DMS 273 treated with DMSO at 0.1 percent for 48 hours (cell line): ENCODE measurements at regions not wholly inside any gene's neighbourhood (a gene's known extent, or its start where the extent isn't known, plus 50 kb on each side); places are given as distances from the start of the nearest gene placed in this dataset.

ENCODE experiments used
- DNase-seq: peaks from one replicate; lab custom pipeline; 2025; lab: John Stamatoyannopoulos, UW

DNA sequence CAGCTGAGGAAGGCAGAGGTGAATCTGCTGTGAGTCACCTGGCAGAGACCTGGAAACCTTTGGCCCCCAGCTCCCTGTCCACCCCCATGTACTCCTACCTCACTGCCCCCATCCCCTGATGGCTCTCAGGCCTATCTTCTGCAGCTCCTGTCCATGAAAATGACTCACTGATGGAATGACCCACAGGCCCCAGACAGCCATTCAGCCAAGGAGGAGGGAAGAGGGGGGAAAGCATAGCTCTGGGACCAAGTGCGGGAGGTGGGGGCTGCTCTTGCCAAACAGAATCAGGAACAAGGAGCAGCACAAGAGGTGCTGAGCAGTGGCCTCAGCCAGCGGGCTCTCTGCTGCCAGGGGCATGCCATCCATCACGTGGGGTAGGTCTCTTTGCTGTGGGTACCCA, 111.4 kb upstream of the C1QTNF9B start:
- DNase-seq, result no peak

DNA sequence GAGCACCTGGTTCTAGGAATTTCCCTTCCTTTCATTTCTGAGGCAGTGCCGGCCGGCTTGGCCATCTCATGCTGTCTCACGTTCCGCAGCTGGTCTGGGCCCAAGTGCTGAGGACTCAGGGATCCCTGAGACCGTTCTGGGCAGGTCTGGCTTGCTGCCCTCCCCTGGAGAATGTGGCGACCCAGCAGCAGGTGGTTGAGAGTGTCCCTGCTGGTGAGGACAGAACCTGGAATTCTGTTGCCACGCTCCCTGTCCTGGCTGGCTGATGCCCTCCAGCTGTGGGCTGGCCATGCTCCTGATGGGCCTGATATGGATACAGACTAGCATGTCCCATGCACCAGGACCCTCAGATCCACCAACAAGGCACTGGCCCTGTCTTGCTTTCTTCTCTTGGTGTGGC, 114.0 kb upstream of the C1QTNF9B start:
- no peak for DNase-seq

DNA sequence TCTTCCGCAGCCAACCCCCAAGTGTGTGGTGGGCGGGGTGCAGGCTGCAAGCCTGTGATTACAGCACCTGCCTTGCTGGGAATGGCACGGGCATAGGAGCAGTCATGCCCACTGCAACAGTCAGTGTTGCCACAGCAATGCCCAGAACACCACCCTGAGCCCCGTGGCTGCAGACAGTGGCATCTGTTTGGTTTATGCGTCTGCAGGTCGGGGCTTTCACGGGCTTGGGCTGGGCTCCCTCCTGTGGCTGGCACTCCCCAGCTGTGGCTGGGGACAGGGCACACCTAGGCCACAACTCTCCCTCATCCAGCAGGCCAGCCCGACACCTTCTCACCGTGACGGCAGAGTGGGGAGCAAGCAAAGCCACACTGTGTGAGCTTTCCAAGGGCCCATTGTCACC, 115.3 kb upstream of the C1QTNF9B start:
- DNase-seq, result no peak

DNA sequence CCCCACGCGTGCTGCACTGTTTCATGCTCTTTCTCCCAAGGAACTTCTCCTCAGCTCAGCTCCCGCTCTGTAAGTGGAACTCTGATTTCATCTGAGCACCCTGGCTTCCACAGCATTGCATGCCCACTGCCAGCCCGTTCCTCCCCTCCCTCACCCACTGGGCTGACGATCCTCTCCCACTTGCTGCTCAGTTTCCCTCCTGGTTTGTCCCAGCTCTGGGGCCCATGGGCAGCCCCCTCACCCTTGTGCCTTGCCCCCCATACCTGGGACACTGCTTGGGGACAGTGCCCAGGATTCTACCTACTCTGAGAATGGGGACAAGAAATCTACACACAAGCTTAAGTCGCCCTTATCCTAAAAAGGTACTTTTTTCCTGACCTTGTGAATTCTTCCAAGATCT, 115.9 kb upstream of the C1QTNF9B start:
- DNase-seq, result no peak

DNA sequence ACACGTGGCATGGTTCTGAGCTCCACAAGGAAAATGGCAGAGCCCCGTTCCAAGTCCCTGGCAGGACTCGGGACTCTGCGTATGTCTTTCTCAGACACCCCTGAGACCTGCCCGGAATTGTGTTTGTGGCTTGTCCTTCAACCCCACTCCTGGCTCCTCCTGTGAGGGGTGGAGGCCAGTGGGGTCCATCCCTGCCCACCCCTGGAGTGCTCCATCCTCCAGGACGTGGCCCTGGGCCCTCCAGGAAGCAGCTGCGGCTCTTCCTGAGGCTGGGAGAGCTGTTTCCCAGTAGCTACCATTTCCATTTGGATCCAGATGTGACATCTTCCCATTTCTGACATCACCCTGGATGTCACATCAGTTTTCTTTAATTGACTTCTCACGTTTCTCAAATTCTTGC, 118.7 kb upstream of the C1QTNF9B start:
- DNase-seq, result no peak

DNA sequence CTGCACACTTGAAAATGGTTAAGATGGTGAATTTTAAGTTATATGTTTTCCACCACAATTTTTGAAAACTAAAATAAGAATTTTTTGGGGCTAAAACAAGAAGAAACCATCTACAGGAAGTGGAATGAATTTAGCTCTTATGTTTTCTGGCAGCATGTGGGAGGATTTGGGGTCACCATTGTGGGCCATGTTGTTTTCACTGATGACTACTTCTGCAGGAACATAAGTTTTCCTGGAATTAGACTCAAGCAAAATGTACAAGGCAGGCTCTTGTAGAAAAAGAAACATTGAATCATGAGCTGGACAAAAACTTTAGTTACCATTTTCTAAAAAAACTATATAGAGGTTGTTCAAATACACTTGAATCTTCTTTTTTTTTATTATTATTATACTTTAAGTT, 125.3 kb upstream of the C1QTNF9B start:
- no peak for DNase-seq

DNA sequence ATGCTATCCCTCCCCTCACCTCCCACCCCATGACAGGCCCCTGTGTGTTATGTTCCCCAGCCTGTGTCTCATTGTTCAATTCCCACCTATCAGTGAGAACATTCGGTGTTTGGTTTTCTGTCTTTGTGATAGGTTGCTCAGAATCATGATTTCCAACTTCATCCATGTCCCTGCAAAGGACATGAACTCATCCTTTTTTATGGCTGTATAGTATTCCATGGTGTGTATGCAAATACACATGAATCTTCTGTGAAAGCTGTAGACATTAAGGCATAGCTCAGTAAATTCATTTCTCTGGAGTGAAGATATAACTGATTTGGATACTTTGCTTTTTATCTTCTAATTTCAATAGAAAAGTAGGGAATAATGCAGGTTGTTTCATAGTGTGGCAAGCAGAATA, 125.8 kb upstream of the C1QTNF9B start:
- no peak for DNase-seq

DNA sequence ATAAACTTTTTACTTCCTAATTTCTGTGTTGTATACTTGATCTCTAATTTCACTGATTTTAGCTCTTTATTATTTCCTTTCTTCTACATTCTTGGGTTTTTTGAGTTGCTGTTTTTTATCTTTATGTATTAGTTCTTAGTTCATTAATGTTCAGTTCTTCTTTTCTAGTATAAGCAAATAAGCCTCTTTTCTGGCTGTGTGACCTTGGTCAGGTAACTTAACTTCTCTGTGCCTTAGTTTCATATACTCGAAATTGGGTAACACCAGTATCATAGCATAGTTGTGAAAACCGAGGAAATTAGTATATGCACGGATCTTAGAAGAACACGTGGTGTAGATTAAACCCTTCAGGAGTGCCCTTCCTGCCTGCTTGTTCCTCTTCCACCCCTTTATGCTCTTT, 130.2 kb upstream of the C1QTNF9B start:
- DNase-seq, result no peak

DNA sequence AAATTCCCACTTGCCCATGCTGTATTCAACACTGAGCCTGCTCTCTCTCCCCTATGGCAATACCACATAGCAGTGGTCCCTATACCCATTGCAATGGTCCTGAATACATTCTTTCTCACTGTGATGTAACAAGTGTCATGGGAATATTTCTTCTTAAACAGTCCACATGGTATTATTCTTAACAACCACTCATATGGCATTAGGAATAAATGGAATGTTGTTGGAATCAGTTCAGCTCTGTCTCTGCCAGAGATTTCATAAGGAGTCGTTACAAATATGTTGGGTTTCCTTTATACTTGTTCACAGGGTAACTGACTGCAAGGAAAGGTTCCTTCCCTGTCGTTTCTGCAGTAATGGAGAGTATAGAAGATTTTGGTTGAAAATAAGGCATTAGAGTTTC, 128.3 kb upstream of the SPATA13 start:
- no peak for DNase-seq

DNA sequence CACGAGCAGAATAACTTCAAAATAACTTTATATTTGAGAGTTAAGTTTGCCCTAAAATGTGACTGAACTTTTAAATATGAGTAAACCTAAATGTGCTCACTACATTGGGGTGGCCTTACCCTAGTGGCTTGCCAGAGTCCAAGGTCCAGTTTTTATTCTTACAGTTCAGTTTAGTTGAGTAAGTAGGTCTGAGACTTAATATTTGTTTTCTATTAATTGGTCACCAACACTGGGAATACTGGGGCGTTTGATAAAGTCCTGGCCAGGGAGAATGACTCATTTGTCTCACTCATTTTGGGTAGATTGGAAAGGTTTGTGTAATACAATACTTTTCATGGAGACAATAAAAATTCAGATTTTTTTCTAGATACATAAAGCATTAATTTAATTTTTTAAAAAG, 127.8 kb upstream of the SPATA13 start:
- no peak for DNase-seq

DNA sequence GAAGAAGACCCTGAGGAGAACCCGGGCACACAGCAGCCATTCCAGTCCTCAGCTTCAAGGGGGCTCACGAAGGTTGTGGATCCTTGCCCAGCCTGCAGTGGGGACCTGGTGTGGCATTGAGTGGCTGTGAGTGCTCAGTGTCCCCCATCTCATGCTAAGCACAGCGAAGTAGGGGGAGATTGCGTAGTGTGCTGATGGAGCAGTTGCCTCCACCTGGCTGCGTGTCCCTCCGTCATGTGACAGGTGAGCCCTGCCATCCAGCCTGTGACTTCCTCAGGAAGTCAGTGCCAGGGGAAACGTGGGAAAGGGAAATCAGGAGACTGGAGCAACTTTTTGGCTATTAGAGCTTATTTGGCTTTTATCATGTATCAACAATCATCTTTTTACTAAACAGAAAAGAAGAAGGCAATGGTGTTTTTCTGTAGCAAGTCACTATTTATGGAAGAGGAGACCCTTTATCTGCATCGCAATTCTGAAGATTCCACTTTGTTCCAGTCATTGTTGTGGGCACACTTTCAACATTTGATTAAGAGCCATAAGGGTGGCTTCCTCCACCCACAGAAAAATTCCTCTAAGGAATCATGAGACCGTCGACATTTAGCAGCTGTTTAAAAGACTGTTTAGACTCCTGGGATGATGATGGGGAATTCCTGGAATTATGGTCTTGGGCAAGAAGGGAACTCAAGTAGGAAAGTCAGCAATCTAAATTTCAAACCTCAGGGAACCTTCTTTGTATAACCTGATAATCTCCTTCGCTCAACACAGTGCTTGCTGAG, 126.8 kb upstream of the SPATA13 start:
- no peak for DNase-seq

DNA sequence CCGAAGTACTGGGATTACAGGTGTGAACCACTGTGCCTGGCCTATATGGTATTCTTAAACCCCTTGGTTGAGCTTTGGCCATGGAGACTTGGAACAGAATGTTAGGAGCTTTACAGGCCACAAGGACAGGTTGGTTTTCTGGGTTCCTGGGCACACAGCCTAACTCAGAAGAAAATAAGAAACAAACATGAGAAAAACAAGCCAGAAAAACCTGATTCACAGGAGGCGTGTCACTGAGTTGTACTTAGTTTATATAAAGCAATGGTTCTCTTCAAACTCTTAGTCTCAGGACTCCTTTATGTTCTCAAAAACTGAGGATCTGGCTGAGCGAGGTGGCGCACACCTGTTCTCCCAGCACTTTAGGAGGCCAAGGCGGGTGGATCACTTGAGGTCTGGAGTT, 125.1 kb upstream of the SPATA13 start:
- DNase-seq, result no peak

DNA sequence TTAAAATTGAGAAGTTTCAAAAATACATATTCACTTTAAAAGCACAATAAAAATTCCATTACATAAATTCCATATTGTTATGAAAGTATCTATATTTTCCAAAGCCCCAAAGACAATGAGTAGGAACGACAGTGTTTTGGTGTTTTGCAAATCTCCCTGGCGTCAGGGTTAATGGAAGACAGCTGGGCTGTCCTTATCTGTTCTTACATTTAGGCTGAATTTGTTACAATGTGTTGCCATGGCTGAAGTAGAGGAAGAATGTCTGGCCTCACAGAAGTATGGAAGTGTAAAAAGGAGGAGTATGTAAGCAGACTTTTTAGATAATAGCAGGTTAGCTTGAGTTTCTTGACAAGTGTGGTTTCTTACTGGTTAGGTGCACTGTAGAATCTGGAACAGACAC, 124.4 kb upstream of the SPATA13 start:
- no peak for DNase-seq

DNA sequence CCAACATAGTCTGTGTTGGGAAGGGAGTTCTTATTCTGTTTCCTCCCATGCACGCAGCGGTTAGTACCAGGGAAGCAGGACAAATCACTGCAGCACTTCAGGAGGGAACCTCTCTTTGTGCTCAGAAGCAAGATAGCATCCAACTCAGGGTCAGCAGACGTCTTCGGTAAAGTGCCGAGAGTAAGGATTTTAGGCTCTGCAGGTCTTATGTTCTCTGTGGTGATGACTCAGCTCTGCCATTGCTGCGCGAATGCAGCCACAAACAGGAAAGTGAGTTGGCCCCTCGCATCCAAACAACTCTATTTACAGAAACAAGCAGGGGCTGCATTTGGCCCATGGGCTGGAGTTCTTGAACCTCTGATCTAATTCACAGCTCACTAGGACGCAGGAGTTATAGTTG, 122.1 kb upstream of the SPATA13 start:
- DNase-seq, result no peak

DNA sequence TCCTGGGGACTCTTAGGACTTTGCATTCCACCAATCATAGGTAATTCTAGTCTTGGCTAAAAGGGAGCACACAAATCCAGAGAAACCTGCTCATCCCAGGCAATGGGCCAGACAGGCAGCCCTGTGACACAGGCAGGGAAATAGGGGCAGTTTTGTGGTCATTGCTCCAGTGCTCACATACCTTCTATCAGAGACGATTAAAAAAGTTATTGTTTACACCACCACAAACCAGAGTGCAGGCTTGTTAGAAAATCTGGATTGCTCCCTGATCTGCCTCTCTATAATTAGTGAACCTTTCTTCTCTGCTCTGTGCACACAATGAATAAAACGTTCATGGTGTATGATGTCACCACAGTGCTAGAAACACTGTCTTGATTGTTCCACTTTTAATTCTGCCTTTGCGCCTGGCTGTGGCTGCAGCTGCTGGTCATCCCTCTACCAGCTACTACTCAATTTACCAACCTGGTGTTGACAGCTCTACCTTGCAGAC, 121.6 kb upstream of the SPATA13 start:
- DNase-seq, result no peak

DNA sequence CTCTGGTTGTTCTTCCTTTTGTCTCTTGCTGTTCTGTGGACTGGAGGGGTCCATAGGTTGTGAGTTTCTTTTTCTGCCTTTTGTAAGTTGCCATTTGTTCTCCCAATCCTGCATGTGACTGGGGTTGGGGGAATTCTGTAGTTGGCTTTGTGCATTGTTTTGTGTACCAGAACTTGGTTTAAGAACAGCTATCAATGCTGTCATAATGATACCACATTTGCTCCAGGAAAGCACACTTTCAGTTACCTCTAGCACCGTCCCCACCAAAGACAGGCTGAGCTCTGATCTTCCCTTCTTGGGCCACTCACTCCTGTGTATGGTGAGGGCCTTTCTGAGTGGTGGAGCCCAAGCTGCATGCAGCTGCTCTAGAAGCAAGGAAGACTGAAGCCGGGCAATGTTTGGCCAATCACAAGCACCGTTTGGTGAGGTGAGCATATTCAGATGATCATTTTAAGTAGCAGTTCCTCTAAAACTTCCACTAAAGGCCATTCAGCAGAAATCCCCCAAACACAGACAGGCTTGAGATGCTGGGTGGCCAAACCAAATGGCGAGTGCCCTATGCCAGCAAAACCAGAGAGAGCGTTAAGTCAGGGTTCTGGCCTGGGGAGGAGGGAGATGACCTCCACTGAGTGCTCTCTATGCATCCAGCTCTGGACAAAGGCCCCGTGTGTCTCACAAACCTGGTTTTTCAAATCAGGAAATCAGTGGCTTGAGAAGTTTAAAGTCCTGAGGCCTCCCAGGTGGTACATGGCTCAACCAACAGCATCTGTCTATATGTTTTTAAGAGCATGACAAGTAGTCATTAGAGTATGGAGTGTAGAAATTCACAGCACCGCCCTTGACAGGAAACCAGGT, 120.7 kb upstream of the SPATA13 start:
- no peak for DNase-seq

DNA sequence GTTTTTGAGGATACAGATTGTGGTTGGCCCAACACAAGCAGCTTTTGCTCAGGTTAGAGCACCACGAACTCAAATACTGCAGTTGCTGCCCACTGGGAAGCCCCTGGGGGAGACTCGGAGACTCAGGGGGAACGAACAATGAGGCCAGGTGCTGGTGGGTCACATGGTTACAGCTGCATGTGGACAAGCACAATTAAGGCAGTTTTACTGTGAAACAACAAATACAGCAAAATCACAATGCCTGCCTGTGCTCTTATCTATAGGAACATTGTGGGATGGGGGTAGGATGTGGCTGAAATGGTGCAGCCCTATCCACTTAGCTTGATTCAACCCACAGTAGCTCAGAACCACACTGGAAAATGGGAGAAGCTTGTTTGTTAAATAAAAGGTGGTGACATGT, 119.7 kb upstream of the SPATA13 start:
- DNase-seq, result no peak

DNA sequence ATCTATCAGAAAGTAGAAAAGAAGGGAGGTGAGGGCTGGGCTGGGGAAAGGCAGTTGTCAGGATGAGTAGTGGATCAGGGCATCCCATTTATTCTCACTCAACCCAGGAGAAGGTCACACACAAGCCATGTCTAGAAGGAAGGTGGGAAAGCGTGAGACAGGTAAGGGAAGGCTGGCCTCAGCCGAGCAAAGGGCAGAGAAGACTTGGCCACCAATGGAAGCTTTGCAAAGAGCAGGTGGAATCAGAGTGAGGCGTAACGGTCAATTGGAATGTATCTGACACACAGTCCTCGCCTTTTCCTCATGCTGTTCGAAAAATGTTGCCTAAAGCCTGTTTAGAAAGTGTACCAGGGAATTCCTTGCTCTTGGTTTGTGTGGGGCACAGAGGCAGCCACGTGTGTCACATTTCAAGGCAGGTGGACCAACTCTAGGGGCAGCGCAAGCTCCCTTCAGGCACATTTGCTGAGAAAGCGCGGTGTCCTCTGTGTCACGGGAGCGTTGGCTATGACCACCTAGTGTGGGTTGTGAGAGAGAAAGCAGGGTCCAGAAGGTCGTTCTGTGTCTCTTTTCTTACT, 118.8 kb upstream of the SPATA13 start:
- DNase-seq, result no peak

DNA sequence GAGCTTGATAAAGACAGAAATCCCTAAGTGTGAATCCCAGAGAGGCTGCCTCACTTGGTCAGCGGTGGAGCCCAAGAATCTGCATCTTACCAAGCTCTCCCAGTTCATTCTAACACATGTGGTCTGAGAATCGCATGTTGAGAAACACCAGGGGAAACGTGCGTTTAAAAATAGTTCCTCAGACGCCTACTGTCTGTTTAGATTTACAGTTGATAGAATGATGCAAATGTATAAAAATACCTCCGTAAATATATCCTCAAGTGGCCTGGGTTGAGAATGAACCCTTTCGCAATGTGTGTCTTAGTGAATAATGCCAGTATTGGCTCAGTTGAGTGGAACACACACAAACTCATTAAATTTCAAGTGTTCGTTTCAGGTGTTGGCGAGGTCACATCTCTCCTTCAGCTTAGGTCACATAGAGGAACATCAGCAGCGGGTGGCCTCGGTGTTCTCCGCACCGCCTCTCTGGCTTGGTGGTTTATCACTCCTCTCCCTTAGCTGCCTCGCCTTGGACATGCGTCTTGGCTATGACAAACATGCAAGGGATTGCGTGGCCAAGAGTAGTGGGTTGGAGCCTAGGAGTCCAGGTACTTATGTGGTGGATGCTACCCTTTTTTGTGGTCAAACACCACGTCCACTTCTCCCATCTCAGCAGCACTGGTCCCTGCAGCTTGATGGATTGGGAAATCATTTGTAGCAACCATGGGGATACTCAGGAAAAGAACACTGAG, 117.6 kb upstream of the SPATA13 start:
- no peak for DNase-seq

DNA sequence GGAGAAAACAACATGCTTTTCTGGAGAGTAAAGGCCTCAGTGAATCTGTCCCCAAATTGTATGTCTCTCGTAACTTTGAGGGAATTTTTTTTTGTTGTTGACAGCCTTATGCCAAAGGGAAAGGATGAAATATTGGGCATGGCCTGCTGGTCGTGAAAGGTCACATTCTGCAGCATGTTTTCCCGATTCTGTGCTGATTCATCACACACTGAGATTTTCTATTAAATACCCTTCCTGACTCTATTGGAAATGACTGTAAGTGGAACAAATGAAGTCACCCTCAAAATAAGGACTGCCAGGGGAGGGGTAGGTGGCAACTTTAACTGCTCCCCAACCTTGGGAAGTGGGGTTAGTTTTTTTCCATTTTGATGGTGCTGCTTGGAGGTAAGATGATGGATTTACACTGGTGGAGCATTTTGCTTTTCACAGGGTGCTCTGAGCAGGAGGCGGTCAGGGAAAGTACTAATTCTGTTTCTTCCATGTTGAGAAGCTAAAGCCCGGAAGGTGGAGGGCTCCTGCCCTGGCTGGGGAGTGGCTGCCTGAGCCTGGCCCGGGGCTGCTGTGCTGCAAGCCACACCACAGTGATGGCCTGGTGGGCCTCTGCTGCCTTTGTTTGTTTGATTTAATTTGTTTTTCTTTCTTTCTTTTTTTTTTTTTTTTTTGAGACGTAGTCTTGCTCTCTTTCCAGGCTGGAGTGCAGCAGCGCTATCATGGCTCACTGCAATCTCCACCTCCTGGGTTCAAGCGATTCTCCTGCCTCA, 116.8 kb upstream of the SPATA13 start:
- no peak for DNase-seq

DNA sequence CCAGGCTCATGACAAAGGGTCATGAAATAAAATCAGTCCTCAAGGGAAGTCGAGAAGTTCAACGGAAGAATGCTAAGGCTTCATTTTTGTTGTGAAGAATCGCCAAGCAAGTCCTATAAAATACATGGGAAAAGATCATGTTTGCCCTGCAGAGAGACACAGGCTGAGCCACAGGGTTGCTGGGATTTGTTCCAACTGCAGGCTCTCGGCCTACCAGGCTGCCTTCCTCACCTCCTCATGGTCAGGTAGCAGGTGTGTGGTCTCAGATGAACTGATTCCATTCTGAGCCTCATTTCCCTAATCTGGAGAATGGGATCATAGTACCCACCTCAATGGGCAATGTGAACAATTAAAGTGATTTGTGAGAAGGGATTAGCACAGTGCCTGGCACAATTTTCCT, 114.9 kb upstream of the SPATA13 start:
- no peak for DNase-seq

DNA sequence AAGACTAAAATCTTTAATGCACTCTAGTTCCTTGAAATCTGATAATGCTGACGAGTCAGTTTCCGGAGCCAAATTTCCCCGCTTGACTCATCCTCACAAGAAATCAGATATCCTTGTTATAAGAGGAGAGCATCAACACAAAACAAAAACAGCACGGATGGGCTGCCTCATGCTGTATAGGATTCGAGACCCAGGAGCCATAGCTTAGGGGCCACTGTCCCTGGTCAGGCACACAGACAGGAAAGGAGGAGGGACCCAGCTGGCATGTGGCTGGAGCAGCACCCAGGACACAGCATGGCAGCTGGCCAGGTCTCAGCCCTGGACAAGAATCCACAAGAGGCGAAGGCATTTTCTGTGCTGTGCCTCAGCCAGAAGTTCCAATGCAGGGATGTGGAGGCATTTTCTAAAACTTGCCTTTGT, 110.2 kb upstream of the SPATA13 start:
- DNase-seq, result no peak
